SK-N-MC (cell line): ENCODE measurements at regions not wholly inside any gene's neighbourhood (a gene's known extent, or its start where the extent isn't known, plus 50 kb on each side); places are given as distances from the start of the nearest gene placed in this dataset.
"Not testable (repeated sequence)": the region's sequence is repeated elsewhere in the genome, so short reads cannot be mapped to it uniquely, and the experiment has no call there.

Experiments used
- DNase-seq: peaks from one replicate; pipeline ENCODE4 v3.0.0-alpha.2; 2011; ENCODE audit warnings: low read depth, low spot score
- H3K27ac ChIP-seq: fragments of 200-600 bp; sonication (generic); 2 replicates; pipeline ENCODE4 v1.5.1; 2016; ENCODE audit warnings: mixed run types
- H3K36me3 ChIP-seq: fragments of 200-600 bp; sonication (generic); 2 replicates; pipeline ENCODE4 v1.6.1; 2017; ENCODE audit warnings: antibody characterized with exemption, low read length, mixed read lengths; ENCODE audit not compliant: insufficient read depth
- H3K4me3 ChIP-seq: fragments of 200-600 bp; sonication (generic); 2 replicates; pipeline ENCODE4 v1.5.1; 2016
- H3K9ac ChIP-seq: fragments of 200-600 bp; sonication (generic); 2 replicates; pipeline ENCODE4 v1.8.0; 2017; ENCODE audit warnings: mixed run types, mixed read lengths; ENCODE audit not compliant: insufficient read length
- H3K9me3 ChIP-seq: fragments of 200-600 bp; sonication (generic); 2 replicates; pipeline ENCODE4 v1.6.1; 2017; ENCODE audit warnings: low read depth, mild to moderate bottlenecking, antibody characterized with exemption, low read length, moderate library complexity, mixed read lengths
- EZH2 ChIP-seq: fragments of 200-600 bp; sonication (generic); IDR thresholded peaks from one replicate; pipeline ENCODE4 v1.6.1; 2017; ENCODE audit warnings: antibody characterized with exemption
- FOXP2 ChIP-seq: optimal IDR thresholded peaks from 2 replicates; pipeline ENCODE3; 2011; ENCODE audit warnings: mild to moderate bottlenecking, moderate library complexity; ENCODE audit not compliant: insufficient read depth; ENCODE audit errors: extremely low read length, control extremely low read depth
- POLR2AphosphoS5 ChIP-seq: IDR thresholded peaks from 2 replicates; pipeline ENCODE4 v1.6.1; 2012; ENCODE audit warnings: mild to moderate bottlenecking, low read depth, low read length, borderline replicate concordance

DNA sequence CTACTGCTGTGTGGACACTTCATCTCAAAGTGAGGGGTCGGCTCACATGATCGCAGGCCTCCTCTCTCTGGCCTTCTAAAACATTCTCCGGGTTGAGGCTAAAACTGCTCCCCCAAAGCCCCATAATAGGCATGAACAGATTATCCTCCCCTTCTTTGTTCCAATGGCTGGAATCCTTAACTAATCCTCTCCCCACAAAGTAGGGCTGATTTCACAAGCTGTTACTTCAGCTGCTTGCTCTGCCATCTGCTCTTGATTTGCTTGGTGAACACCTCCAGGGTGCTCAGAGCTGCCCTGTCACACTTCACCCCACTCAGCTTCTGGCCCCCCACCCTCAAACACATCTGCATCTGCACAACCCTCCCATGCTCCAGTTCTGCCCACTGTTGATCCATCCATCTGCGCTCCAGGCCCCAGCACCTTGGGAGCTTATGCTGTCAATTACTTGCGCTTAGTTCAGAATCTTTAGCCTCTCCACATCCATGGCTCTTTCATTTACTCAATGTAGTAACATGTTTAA is 173.1 kb upstream of the API5 start:
- Histone ChIP-seq H3K4me3 (no peak overlapping the region), H3K9me3 (no peaks in the 10 kb centered on the region), H3K9ac (no peak overlapping the region), H3K36me3 (no peaks in the 10 kb centered on the region), H3K27ac (no peak overlapping the region)
- no peak for DNase-seq
- TF ChIP-seq FOXP2 = no peak
- no peak for TF ChIP-seq EZH2
- TF ChIP-seq POLR2AphosphoS5 = no peak

DNA sequence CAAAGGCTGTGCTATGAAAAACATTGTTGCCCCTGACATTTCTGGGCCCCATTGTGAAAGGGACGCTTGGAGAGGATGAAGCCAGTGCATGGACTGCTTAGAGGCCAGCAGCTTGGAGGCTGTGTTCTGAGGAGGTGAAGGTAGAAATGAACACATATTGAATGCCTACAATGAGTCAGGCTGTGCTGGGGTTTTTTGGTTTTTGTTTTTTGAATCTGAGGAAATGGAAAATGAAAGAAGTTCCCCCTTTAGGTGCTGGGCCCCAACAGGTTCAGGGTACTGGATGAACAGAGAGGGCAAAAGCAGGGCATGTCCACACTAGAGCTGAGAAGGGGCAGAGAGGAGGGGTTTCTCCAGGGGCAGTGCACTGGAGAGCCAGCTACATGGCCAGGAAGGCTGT is 166.1 kb upstream of the API5 start:
- Histone ChIP-seq H3K9me3 (no peaks in the 10 kb centered on the region), H3K36me3 (no peaks in the 10 kb centered on the region), H3K4me3 (no peak overlapping the region), H3K9ac (no peak overlapping the region), H3K27ac (no peak overlapping the region)
- no peak for DNase-seq
- TF ChIP-seq EZH2 (no peak), POLR2AphosphoS5 (no peak), FOXP2 (no peak)

DNA sequence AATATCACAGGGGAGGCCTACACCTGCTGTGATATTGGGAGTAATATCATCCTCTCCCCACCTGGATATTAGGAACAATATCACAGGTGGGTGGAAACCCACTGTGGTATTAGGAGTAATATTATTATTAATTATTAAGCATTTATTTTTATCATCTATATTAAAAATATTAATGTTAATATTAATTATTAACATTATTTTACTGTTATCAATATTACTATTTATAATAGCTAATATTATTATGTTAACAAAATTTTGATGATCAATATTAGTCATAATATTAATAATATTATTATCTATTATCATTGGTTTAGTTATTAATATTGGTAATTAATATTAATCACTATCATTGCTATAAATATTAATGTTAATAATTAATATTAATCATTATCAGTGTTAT is 161.1 kb upstream of the API5 start:
- Histone ChIP-seq H3K27ac (no peak overlapping the region), H3K9me3 (no peaks in the 10 kb centered on the region), H3K4me3 (no peak overlapping the region), H3K9ac (no peak overlapping the region), H3K36me3 (no peaks in the 10 kb centered on the region)
- no peak for DNase-seq
- no peak for TF ChIP-seq POLR2AphosphoS5
- no peak for TF ChIP-seq EZH2
- TF ChIP-seq FOXP2 = no peak

DNA sequence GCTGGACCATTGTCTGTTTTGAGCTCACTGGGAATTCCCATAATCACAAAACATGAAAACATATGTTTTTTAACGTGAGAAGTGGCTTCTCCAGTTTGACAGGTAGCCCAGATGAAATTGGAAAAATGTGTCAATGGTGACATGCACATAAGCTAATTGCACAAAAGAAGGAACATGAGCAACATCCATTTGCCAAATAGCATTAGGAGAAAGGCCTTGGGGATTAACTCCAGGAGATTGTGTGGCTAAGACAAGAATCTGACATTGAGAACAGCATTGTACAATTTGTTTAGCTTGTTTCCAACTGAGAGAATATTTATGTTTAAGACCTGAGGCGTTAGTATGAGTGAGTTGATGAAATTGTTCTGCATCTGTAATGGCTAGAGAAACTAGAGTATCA is 147.0 kb upstream of the API5 start:
- no peak overlapping the region for H3K4me3 ChIP-seq
- no peak for DNase-seq
- no peaks in the 10 kb centered on the region for H3K36me3 ChIP-seq
- H3K9me3 ChIP-seq = no peaks in the 10 kb centered on the region; the same call in 1 of the 2 replicates
- no peak overlapping the region for H3K27ac ChIP-seq
- no peak overlapping the region for H3K9ac ChIP-seq
- TF ChIP-seq FOXP2 (no peak), EZH2 (no peak), POLR2AphosphoS5 (no peak)

DNA sequence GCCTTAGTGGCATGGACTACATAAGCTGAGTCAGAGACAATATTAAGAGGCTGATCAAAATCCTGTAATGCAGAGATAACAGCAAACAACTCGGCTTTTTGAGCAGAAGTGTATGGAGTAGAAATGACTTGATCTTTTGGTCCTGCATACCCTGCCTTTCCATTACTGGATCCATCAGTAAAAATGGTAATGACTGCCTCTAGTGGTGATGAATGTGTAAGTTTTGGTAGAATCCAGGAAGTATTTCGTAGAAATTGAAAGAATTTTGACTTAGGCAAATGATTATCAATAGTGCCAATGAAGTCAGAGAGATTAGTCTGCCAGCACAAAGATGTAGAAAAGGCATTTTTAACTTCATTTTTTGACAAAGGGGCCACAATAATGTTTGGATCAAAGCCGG is 146.4 kb upstream of the API5 start:
- H3K9me3 ChIP-seq, H3K9ac ChIP-seq, DNase-seq, H3K36me3 ChIP-seq, H3K27ac ChIP-seq, H3K4me3 ChIP-seq: not testable (repeated sequence)

DNA sequence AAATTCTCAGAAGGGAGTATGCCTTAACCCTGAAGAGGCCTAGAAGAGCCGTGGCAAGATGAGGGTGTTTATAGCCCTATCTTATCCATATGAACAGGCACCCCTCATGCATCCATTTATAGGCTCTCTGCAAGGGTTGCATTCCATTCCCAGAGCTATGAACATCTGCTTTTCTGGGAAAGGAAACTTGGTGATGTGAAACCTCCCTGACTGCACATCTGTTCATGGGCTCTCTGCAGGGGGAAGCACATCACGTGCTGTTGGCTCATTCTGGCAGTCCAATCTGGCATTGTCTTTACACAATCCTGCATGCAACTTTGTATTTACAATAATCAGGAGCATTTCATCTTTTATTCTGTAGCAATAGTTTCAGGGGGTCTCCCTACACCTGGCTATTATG is 143.6 kb upstream of the API5 start:
- not testable (repeated sequence) for DNase-seq, H3K9me3 ChIP-seq, H3K9ac ChIP-seq, H3K4me3 ChIP-seq, H3K27ac ChIP-seq, H3K36me3 ChIP-seq

DNA sequence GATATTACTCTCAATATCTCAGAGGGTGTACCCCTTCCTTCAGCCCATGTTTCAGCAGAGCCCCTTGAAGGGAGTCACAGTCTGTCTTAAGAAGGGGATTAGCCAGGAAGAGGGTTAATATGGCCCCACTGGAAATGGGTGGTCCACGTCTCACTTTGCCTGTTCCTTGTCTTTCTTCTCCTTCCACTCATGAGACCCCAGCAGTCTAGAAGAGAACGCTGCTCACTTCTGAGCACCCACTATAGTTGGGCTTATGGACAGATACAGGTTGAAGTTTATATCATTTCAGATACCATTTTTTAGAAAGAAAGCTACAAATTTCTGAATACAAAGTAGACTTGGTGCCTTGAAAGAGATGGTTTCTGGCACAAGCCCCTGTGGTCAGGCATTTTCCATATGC is 139.3 kb upstream of the API5 start:
- TF ChIP-seq EZH2 = no peak
- no peak for TF ChIP-seq POLR2AphosphoS5
- no peak for TF ChIP-seq FOXP2
- H3K9me3 ChIP-seq = no peaks in the 10 kb centered on the region
- H3K4me3 ChIP-seq = no peak overlapping the region

DNA sequence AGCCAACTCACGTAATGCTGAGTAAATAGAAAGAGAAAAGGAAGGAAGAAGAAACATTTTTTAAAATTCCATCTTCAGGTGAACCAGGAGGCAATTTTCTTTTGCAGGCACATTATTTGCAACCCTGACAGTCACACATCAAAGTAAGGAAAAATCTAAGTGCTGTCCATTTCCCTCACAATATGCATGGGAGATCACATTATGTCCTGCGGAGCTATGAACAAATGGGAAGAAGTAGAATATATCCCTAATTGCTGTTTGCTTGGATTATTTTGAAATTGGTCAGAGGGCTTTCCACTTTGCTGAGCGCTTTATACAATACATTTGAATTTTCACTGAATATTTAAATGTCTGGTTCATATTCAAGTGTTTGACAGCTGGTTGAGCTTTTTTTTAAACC is 133.8 kb upstream of the API5 start:
- H3K36me3 ChIP-seq = no peaks in the 10 kb centered on the region
- no peak overlapping the region for H3K27ac ChIP-seq
- TF ChIP-seq FOXP2 (no peak), POLR2AphosphoS5 (no peak), EZH2 (no peak)
- DNase-seq = no peak
- H3K9ac ChIP-seq = no peak overlapping the region
- no peak overlapping the region for H3K4me3 ChIP-seq
- no peaks in the 10 kb centered on the region for H3K9me3 ChIP-seq

More for the DNA sequence above, 139.3 kb upstream of the API5 start:
- H3K27ac ChIP-seq = no peak overlapping the region
- H3K36me3 ChIP-seq = no peaks in the 10 kb centered on the region
- no peak overlapping the region for H3K9ac ChIP-seq
- no peak for DNase-seq

DNA sequence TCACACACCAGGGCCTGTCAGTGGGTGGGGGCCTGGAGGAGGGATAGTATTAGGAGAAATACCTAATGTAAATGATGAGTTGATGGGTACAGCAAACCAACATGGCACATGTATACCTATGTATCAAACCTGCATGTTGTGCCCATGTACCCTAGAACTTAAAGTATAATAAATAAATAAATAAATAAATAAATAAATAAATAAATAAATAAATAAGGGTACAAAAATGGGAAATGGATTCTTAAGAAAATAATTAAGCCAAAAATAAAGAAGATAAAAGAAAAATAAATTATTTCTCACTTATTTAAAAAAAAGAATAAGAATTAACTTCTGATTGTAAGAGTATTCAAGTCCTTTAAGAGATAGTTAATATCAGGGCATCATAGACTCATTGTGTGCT is 117.3 kb upstream of the API5 start:
- H3K9ac ChIP-seq, H3K27ac ChIP-seq, H3K4me3 ChIP-seq, DNase-seq, H3K9me3 ChIP-seq, H3K36me3 ChIP-seq: not testable (repeated sequence)

DNA sequence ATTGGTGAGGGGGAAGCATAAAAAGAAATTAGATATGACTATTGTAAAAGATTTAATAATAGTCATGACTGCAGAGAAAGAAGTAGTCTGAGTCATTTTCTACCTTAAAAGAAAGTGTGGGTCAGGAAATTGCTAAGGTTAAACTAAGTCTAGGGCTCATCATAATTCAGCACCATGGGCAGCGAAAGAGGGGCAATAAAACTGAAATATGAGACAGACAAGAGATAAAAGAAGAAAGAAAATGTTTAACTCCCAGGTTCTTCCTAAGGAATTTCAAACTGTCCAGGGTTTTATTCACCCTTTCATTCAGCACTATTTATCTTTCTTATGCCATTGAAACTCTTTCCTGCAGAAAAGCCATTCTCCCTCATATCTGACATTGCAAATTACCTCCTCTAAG is 114.4 kb upstream of the API5 start:
- H3K36me3 ChIP-seq = no peaks in the 10 kb centered on the region
- no peak overlapping the region for H3K4me3 ChIP-seq
- TF ChIP-seq POLR2AphosphoS5 (no peak), FOXP2 (no peak), EZH2 (no peak)
- DNase-seq = no peak
- no peak overlapping the region for H3K9ac ChIP-seq
- no peaks in the 10 kb centered on the region for H3K9me3 ChIP-seq
- no peak overlapping the region for H3K27ac ChIP-seq
